KMS-11 (cell line): ENCODE measurements at regions not wholly inside any gene's neighbourhood (a gene's known extent, or its start where the extent isn't known, plus 50 kb on each side); places are given as distances from the start of the nearest gene placed in this dataset.

Experiments used
- H2AFZ ChIP-seq: fragments of 200-600 bp; sonication (generic); 2 replicates; pipeline ENCODE4 v1.6.1; 2016; ENCODE audit warnings: antibody characterized with exemption, mixed run types, low read depth
- H3K27ac ChIP-seq: fragments of 200-600 bp; sonication (generic); 2 replicates; pipeline ENCODE4 v1.6.1; 2016; ENCODE audit warnings: mild to moderate bottlenecking, mixed run types
- H3K27me3 ChIP-seq: fragments of 200-600 bp; sonication (generic); 2 replicates; pipeline ENCODE4 v1.6.1; 2017; ENCODE audit warnings: mild to moderate bottlenecking, low read depth, mixed run types, moderate library complexity; ENCODE audit not compliant: insufficient read depth
- H3K36me3 ChIP-seq: fragments of 200-600 bp; sonication (generic); 2 replicates; pipeline ENCODE4 v1.6.1; 2017; ENCODE audit warnings: mild to moderate bottlenecking, mixed run types; ENCODE audit not compliant: insufficient read depth
- H3K4me1 ChIP-seq: fragments of 200-600 bp; sonication (generic); 2 replicates; pipeline ENCODE4 v1.6.1; 2016; ENCODE audit warnings: mild to moderate bottlenecking, low read depth, mixed run types; ENCODE audit not compliant: poor library complexity, severe bottlenecking
- H3K4me2 ChIP-seq: fragments of 200-600 bp; sonication (generic); 2 replicates; pipeline ENCODE4 v1.7.0; 2016; ENCODE audit warnings: mild to moderate bottlenecking, mixed run types
- H3K4me3 ChIP-seq: fragments of 200-600 bp; sonication (generic); IDR thresholded peaks from 2 replicates; pipeline ENCODE4 v1.6.1; 2017; ENCODE audit warnings: low read depth, low read length, mixed read lengths; ENCODE audit not compliant: insufficient read depth
- H3K79me2 ChIP-seq: fragments of 200-600 bp; sonication (generic); 2 replicates; pipeline ENCODE4 v1.6.1; 2016; ENCODE audit warnings: low read depth, mixed run types; ENCODE audit not compliant: insufficient read depth
- H3K9ac ChIP-seq: fragments of 200-600 bp; sonication (generic); 2 replicates; pipeline ENCODE4 v1.6.1; 2016; ENCODE audit warnings: mild to moderate bottlenecking, mixed run types
- H4K20me1 ChIP-seq: fragments of 200-600 bp; sonication (generic); 2 replicates; pipeline ENCODE4 v1.6.1; 2016; ENCODE audit warnings: mild to moderate bottlenecking, mixed run types; ENCODE audit not compliant: insufficient read depth
- CTCF ChIP-seq: fragments of 200-600 bp; sonication (generic); conservative IDR thresholded peaks from 2 replicates; pipeline ENCODE4 v1.6.1; 2017; ENCODE audit warnings: low read depth, mild to moderate bottlenecking, antibody characterized with exemption, low read length, moderate library complexity, mixed read lengths

GRCh38 chr2:180604077-180604476 is 376.3 kb upstream of the UBE2E3 start:
- Histone ChIP-seq H3K9ac (no peak overlapping the region), H3K79me2 (no peaks in the 10 kb centered on the region), H3K36me3 (no peaks in the 10 kb centered on the region), H3K4me1 (no peaks in the 10 kb centered on the region), H4K20me1 (no peaks in the 10 kb centered on the region), H2AFZ (no peak overlapping the region), H3K4me2 (no peak overlapping the region), H3K4me3 (no peak overlapping the region), H3K27ac (no peak overlapping the region), H3K27me3 (no peaks in the 10 kb centered on the region)
- TF ChIP-seq CTCF = 0 out of 2 replicates have a peak, but pooled peaks have one; percentile 18

- no peak overlapping the region for H3K4me3 ChIP-seq
- TF ChIP-seq CTCF = no peak
- no peak overlapping the region for H2AFZ ChIP-seq
- H3K36me3 ChIP-seq = no peaks in the 10 kb centered on the region
- H3K4me2 ChIP-seq = no peak overlapping the region
- H3K79me2 ChIP-seq = no peaks in the 10 kb centered on the region
- H3K9ac ChIP-seq = no peak overlapping the region
- no peaks in the 10 kb centered on the region for H4K20me1 ChIP-seq
- no peaks in the 10 kb centered on the region for H3K4me1 ChIP-seq
- no peak overlapping the region for H3K27ac ChIP-seq
- H3K27me3 ChIP-seq = no peaks in the 10 kb centered on the region
Observed at GRCh38 chr2:180601016-180601415, 379.4 kb upstream of the UBE2E3 start.

GRCh38 chr2:180599804-180600203 is 380.6 kb upstream of the UBE2E3 start:
- TF ChIP-seq CTCF = no peak
- Histone ChIP-seq H3K27ac (no peak overlapping the region), H3K4me2 (no peak overlapping the region), H3K9ac (no peak overlapping the region), H3K4me1 (no peaks in the 10 kb centered on the region), H2AFZ (no peak overlapping the region), H3K4me3 (no peak overlapping the region), H3K27me3 (no peaks in the 10 kb centered on the region), H3K79me2 (no peaks in the 10 kb centered on the region), H4K20me1 (no peaks in the 10 kb centered on the region), H3K36me3 (no peaks in the 10 kb centered on the region)

GRCh38 chr2:180597179-180597578 is 383.2 kb upstream of the UBE2E3 start:
- Histone ChIP-seq H2AFZ (no peak overlapping the region), H4K20me1 (no peaks in the 10 kb centered on the region), H3K27me3 (no peaks in the 10 kb centered on the region), H3K27ac (no peak overlapping the region), H3K4me3 (no peak overlapping the region), H3K36me3 (no peaks in the 10 kb centered on the region), H3K79me2 (no peaks in the 10 kb centered on the region), H3K9ac (no peak overlapping the region), H3K4me2 (no peak overlapping the region), H3K4me1 (peaks cover 3% of the 10 kb centered on the region)
- no peak for TF ChIP-seq CTCF
